ENCODE measurements at regions not wholly inside any gene's neighbourhood (a gene's known extent, or its start where the extent isn't known, plus 50 kb on each side); places are given as distances from the start of the nearest gene placed in this dataset.

GRCh38 chr13:44136696-44137268, 236.8 kb upstream of the SERP2 start:
- peaks cover 9% of the 10 kb centered on the region; the same call in 1 of the 2 replicates for H3K4me1 ChIP-seq (ENCODE audit: control insufficient read depth, insufficient read depth, low read length)
- TF ChIP-seq SP7 (tag by site-specific recombination; IDR thresholded peaks at IDR 0.05): peak; percentile 86
- peak; percentile 50 for TF ChIP-seq EGR2 (tag by site-specific recombination; IDR thresholded peaks at IDR 0.05; ENCODE audit: low read depth)
- TF ChIP-seq ZFHX2 (tag by site-specific recombination; conservative IDR thresholded peaks at IDR 0.05): peak; percentile 68
- TF ChIP-seq ZNF610 (tag by site-specific recombination; IDR thresholded peaks at IDR 0.05; ENCODE audit: borderline replicate concordance): no peak
- H3K27ac ChIP-seq (ENCODE audit: extremely low read depth, low read depth, low read length): no peak overlapping the region
- POLR2A ChIA-PET: interaction anchor here (1.1 kb wide), 1 partner anchor 300 kb away, joined by 3 read pairs; no protein-coding TSS in a partner anchor
- H3K9me3 ChIP-seq (ENCODE audit: control insufficient read depth, insufficient read depth, low read depth, low read length): no peaks in the 10 kb centered on the region
- no peaks in the 10 kb centered on the region for H3K36me3 ChIP-seq (ENCODE audit: control insufficient read depth in 2 of 2, insufficient read depth in 1 of 2, low read length in 2 of 2)
- H3K4me3 ChIP-seq (ENCODE audit: low read depth, low read length): no peak overlapping the region
- CTCF ChIA-PET: no interaction called here

GRCh38 chr13:44137466-44137865, 236.2 kb upstream of the SERP2 start:
- H3K36me3 ChIP-seq (ENCODE audit: control insufficient read depth in 2 of 2, insufficient read depth in 1 of 2, low read length in 2 of 2): no peaks in the 10 kb centered on the region
- no peak for TF ChIP-seq ZNF211 (tag by site-specific recombination; IDR thresholded peaks at IDR 0.05; ENCODE audit: low read depth)
- H3K9me3 ChIP-seq (ENCODE audit: control insufficient read depth, insufficient read depth, low read depth, low read length): no peaks in the 10 kb centered on the region
- CTCF ChIA-PET: no interaction called here
- peaks cover 9% of the 10 kb centered on the region; the same call in 1 of the 2 replicates for H3K4me1 ChIP-seq (ENCODE audit: control insufficient read depth, insufficient read depth, low read length)
- H3K27ac ChIP-seq (ENCODE audit: extremely low read depth, low read depth, low read length): no peak overlapping the region
- POLR2A ChIA-PET: interaction anchor here (1.1 kb wide), 1 partner anchor 299 kb away, joined by 3 read pairs; no protein-coding TSS in a partner anchor
- no peak overlapping the region for H3K4me3 ChIP-seq (ENCODE audit: low read depth, low read length)

GRCh38 chr13:44140146-44140545, 233.5 kb upstream of the SERP2 start:
- no peak overlapping the region for H3K4me3 ChIP-seq (ENCODE audit: low read depth, low read length)
- H3K9me3 ChIP-seq (ENCODE audit: control insufficient read depth, insufficient read depth, low read depth, low read length): no peaks in the 10 kb centered on the region
- peaks cover 9% of the 10 kb centered on the region; the same call in 1 of the 2 replicates for H3K4me1 ChIP-seq (ENCODE audit: control insufficient read depth, insufficient read depth, low read length)
- ChIA-PET POLR2A (interaction anchor here (2.0 kb wide), 1 partner anchor 297 kb away, joined by 11 read pairs; no protein-coding TSS in a partner anchor), CTCF (interaction anchor here (1.2 kb wide), 1 partner anchor 232 kb away, joined by 3 read pairs; no protein-coding TSS in a partner anchor)
- H3K36me3 ChIP-seq (ENCODE audit: control insufficient read depth in 2 of 2, insufficient read depth in 1 of 2, low read length in 2 of 2): no peaks in the 10 kb centered on the region
- H3K27ac ChIP-seq (ENCODE audit: extremely low read depth, low read depth, low read length): no peak overlapping the region
- no peak for TF ChIP-seq ZBTB49 (tag by site-specific recombination; IDR thresholded peaks at IDR 0.05; ENCODE audit: low read depth)
- TF ChIP-seq ZBTB20 (tag by site-specific recombination; IDR thresholded peaks at IDR 0.05): no peak
- TF ChIP-seq WT1 (tag by site-specific recombination; IDR thresholded peaks at IDR 0.05): peak; percentile 77
- no peak for TF ChIP-seq ZNF148 (tag by site-specific recombination; IDR thresholded peaks at IDR 0.05; ENCODE audit: borderline replicate concordance)
- TF ChIP-seq ZNF747 (tag by site-specific recombination; IDR thresholded peaks at IDR 0.05): no peak
- TF ChIP-seq ELK4 (IDR thresholded peaks at IDR 0.05; ENCODE audit: borderline replicate concordance, low read depth, low read length): no peak
- TF ChIP-seq KLF16 (tag by site-specific recombination; IDR thresholded peaks at IDR 0.05): no peak
- TF ChIP-seq ZNF184 (tag by site-specific recombination; IDR thresholded peaks at IDR 0.05): no peak
- no peak for TF ChIP-seq SCRT2 (tag by site-specific recombination; IDR thresholded peaks at IDR 0.05)
- TF ChIP-seq ZNF423 (tag by site-specific recombination; IDR thresholded peaks at IDR 0.05): no peak
- no peak for TF ChIP-seq SP3 (tag by site-specific recombination; IDR thresholded peaks at IDR 0.05)
- no peak for TF ChIP-seq ZNF23 (tag by site-specific recombination; IDR thresholded peaks at IDR 0.05; ENCODE audit: borderline replicate concordance)
- TF ChIP-seq ZNF623 (tag by site-specific recombination; IDR thresholded peaks at IDR 0.05): no peak
- peak; percentile 52 for TF ChIP-seq ZNF335 (tag by site-specific recombination; conservative IDR thresholded peaks at IDR 0.05)
- TF ChIP-seq GLI4 (tag by site-specific recombination; IDR thresholded peaks at IDR 0.05): no peak
- no peak for TF ChIP-seq ZNF791 (tag by site-specific recombination; IDR thresholded peaks at IDR 0.05)
- TF ChIP-seq ZNF677 (tag by site-specific recombination; IDR thresholded peaks at IDR 0.05): no peak
- TF ChIP-seq AEBP2 (tag by site-specific recombination; IDR thresholded peaks at IDR 0.05; ENCODE audit: borderline replicate concordance): no peak
- no peak for TF ChIP-seq MYNN (tag by site-specific recombination; IDR thresholded peaks at IDR 0.05; ENCODE audit: borderline replicate concordance)
- no peak for TF ChIP-seq MZF1 (tag by site-specific recombination; IDR thresholded peaks at IDR 0.05; ENCODE audit: borderline replicate concordance)
